HEK293 (cell line): ENCODE measurements at regions not wholly inside any gene's neighbourhood (a gene's known extent, or its start where the extent isn't known, plus 50 kb on each side); places are given as distances from the start of the nearest gene placed in this dataset.

ENCODE experiments used
- ATF2 ChIP-seq: fragments of 450-650 bp; formaldehyde crosslinking; IDR thresholded peaks from 2 replicates; pipeline ENCODE4 v1.5.1; 2016; ENCODE audit warnings: missing biosample characterization, missing genetic modification characterization, low read depth
- CTCF ChIP-seq: fragments of 450-650 bp; formaldehyde crosslinking; IDR thresholded peaks from 2 replicates; pipeline ENCODE4 v1.5.1; 2016; ENCODE audit warnings: missing biosample characterization, missing genetic modification characterization
- KLF16 ChIP-seq: fragments of 450-650 bp; formaldehyde crosslinking; IDR thresholded peaks from 2 replicates; pipeline ENCODE4 v1.5.1; 2017; ENCODE audit warnings: missing biosample characterization, missing genetic modification characterization
- PRDM6 ChIP-seq: fragments of 450-650 bp; formaldehyde crosslinking; IDR thresholded peaks from 2 replicates; pipeline ENCODE4 v1.5.1; 2017; ENCODE audit warnings: missing biosample characterization, missing genetic modification characterization

GRCh38 chr12:25802143-25802542 is 156.3 kb upstream of the RASSF8 start:
- TF ChIP-seq KLF16 (tag by site-specific recombination) (no peak), PRDM6 (tag by site-specific recombination) (no peak; the same call in 1 of the 2 replicates), ATF2 (tag by site-specific recombination) (no peak), CTCF (tag by site-specific recombination) (no peak)
